Activated CD8-positive, alpha-beta memory T cell treated with anti-CD3 and anti-CD28 coated beads, Interleukin-2, amount 10 ng/mL, durations not matched to agents 7 days and 5 days (primary cell): ENCODE measurements at regions not wholly inside any gene's neighbourhood (a gene's known extent, or its start where the extent isn't known, plus 50 kb on each side); places are given as distances from the start of the nearest gene placed in this dataset.

Source experiments
- ATAC-seq: fragments of 150-1000 bp; cut with Tn5 transposase; one replicate; pipeline ENCODE4 v1.10.0; 2021; ENCODE audit warnings: moderate library complexity
- CTCF ChIA-PET: fragments of 350-600 bp; sonication (Branson Sonifier 250); formaldehyde crosslinking; loops from one replicate; lab custom pipeline; 2021; ENCODE audit warnings: antibody characterized with exemption; lab: Charles Lee
- DNase-seq: peaks from one replicate; pipeline ENCODE4 v3.0.0-alpha.2; 2020
- H3K27ac Mint-ChIP-seq: one replicate; pipeline ENCODE4 v1.8.0; 2021; ENCODE audit warnings: mild to moderate bottlenecking, mixed read lengths
- H3K27me3 Mint-ChIP-seq: one replicate; pipeline ENCODE4 v1.8.0; 2021; ENCODE audit warnings: mixed read lengths
- H3K36me3 Mint-ChIP-seq: one replicate; pipeline ENCODE4 v1.8.0; 2021; ENCODE audit warnings: mild to moderate bottlenecking, mixed read lengths
- H3K4me1 Mint-ChIP-seq: one replicate; pipeline ENCODE4 v1.8.0; 2021; ENCODE audit warnings: mixed read lengths
- H3K4me3 Mint-ChIP-seq: one replicate; pipeline ENCODE4 v1.8.0; 2021; ENCODE audit warnings: mild to moderate bottlenecking, moderate library complexity, mixed read lengths
- H3K9me3 Mint-ChIP-seq: one replicate; pipeline ENCODE4 v1.8.0; 2022; ENCODE audit warnings: low read depth, mixed read lengths

GRCh38 chr16:72313903-72314302, 141.9 kb upstream of the PMFBP1 start:
- Mint-ChIP-seq H3K27me3 (peaks cover 4% of the 10 kb centered on the region), H3K36me3 (peaks cover 2% of the 10 kb centered on the region), H3K27ac (no peak overlapping the region), H3K4me1 (peaks cover 9% of the 10 kb centered on the region), H3K4me3 (no peak overlapping the region), H3K9me3 (peaks cover 4% of the 10 kb centered on the region)
- DNase-seq = no peak
- no peak for ATAC-seq
- CTCF ChIA-PET = no interaction called here

GRCh38 chr16:72312828-72313227, 140.9 kb upstream of the PMFBP1 start:
- Mint-ChIP-seq H3K4me3 (no peak overlapping the region), H3K27ac (no peak overlapping the region), H3K4me1 (peaks cover 9% of the 10 kb centered on the region), H3K9me3 (peaks cover 5% of the 10 kb centered on the region), H3K36me3 (no peaks in the 10 kb centered on the region), H3K27me3 (peaks cover 4% of the 10 kb centered on the region)
- CTCF ChIA-PET = no interaction called here
- ATAC-seq (no peak), DNase-seq (no peak)

- Mint-ChIP-seq H3K27ac (no peak overlapping the region), H3K4me1 (peaks cover 6% of the 10 kb centered on the region), H3K36me3 (no peaks in the 10 kb centered on the region), H3K9me3 (peaks cover 1% of the 10 kb centered on the region), H3K4me3 (no peak overlapping the region), H3K27me3 (peaks cover 4% of the 10 kb centered on the region)
- CTCF ChIA-PET = no interaction called here
- no peak for DNase-seq
- no peak for ATAC-seq
These were observed 139.5 kb upstream of the PMFBP1 start for GRCh38 chr16:72311426-72311825.

- CTCF ChIA-PET = no interaction called here
- H3K9me3 Mint-ChIP-seq = peaks cover 1% of the 10 kb centered on the region
- DNase-seq = no peak
- ATAC-seq = no peak
- no peak overlapping the region for H3K27ac Mint-ChIP-seq
- no peak overlapping the region for H3K4me3 Mint-ChIP-seq
- no peaks in the 10 kb centered on the region for H3K4me1 Mint-ChIP-seq
- no peaks in the 10 kb centered on the region for H3K36me3 Mint-ChIP-seq
- H3K27me3 Mint-ChIP-seq = no peaks in the 10 kb centered on the region
These were observed 137.0 kb upstream of the PMFBP1 start for GRCh38 chr16:72309001-72309400.

GRCh38 chr16:72308396-72308795, 136.4 kb upstream of the PMFBP1 start:
- DNase-seq (no peak), ATAC-seq (no peak)
- peaks cover 1% of the 10 kb centered on the region for H3K9me3 Mint-ChIP-seq
- H3K36me3 Mint-ChIP-seq = no peaks in the 10 kb centered on the region
- no peak overlapping the region for H3K27ac Mint-ChIP-seq
- no peaks in the 10 kb centered on the region for H3K4me1 Mint-ChIP-seq
- H3K4me3 Mint-ChIP-seq = no peak overlapping the region
- no peaks in the 10 kb centered on the region for H3K27me3 Mint-ChIP-seq
- CTCF ChIA-PET = no interaction called here

- H3K4me1 Mint-ChIP-seq = no peaks in the 10 kb centered on the region
- no peak for ATAC-seq
- DNase-seq = no peak
- no peaks in the 10 kb centered on the region for H3K9me3 Mint-ChIP-seq
- no peak overlapping the region for H3K27ac Mint-ChIP-seq
- H3K36me3 Mint-ChIP-seq = no peaks in the 10 kb centered on the region
- CTCF ChIA-PET = no interaction called here
- no peaks in the 10 kb centered on the region for H3K27me3 Mint-ChIP-seq
- no peak overlapping the region for H3K4me3 Mint-ChIP-seq
These were observed 130.4 kb upstream of the PMFBP1 start for GRCh38 chr16:72302332-72302731.

GRCh38 chr16:72301523-72302236, 129.7 kb upstream of the PMFBP1 start:
- Mint-ChIP-seq H3K4me3 (no peak overlapping the region), H3K36me3 (no peaks in the 10 kb centered on the region), H3K27ac (no peak overlapping the region), H3K27me3 (no peaks in the 10 kb centered on the region), H3K9me3 (no peaks in the 10 kb centered on the region), H3K4me1 (no peaks in the 10 kb centered on the region)
- CTCF ChIA-PET = no interaction called here
- ATAC-seq (no peak), DNase-seq (no peak)

GRCh38 chr16:72300892-72301291, 128.9 kb upstream of the PMFBP1 start:
- Mint-ChIP-seq H3K4me1 (no peaks in the 10 kb centered on the region), H3K4me3 (no peak overlapping the region), H3K27me3 (no peaks in the 10 kb centered on the region), H3K27ac (no peak overlapping the region), H3K36me3 (no peaks in the 10 kb centered on the region), H3K9me3 (no peaks in the 10 kb centered on the region)
- CTCF ChIA-PET = no interaction called here
- ATAC-seq (no peak), DNase-seq (no peak)

GRCh38 chr16:72299684-72300243, 127.8 kb upstream of the PMFBP1 start:
- CTCF ChIA-PET = no interaction called here
- no peaks in the 10 kb centered on the region for H3K27me3 Mint-ChIP-seq
- DNase-seq = no peak

GRCh38 chr16:72298961-72299360, 127.0 kb upstream of the PMFBP1 start:
- CTCF ChIA-PET = no interaction called here
- no peak overlapping the region for H3K4me3 Mint-ChIP-seq

More at GRCh38 chr16:72299684-72300243, 127.8 kb upstream of the PMFBP1 start:
- no peak for ATAC-seq
- H3K9me3 Mint-ChIP-seq = no peaks in the 10 kb centered on the region
- no peak overlapping the region for H3K4me3 Mint-ChIP-seq
- H3K36me3 Mint-ChIP-seq = no peaks in the 10 kb centered on the region
- no peak overlapping the region for H3K27ac Mint-ChIP-seq
- no peaks in the 10 kb centered on the region for H3K4me1 Mint-ChIP-seq

GRCh38 chr16:72295914-72296313, 124.0 kb upstream of the PMFBP1 start:
- DNase-seq = no peak
- Mint-ChIP-seq H3K27me3 (peaks cover 2% of the 10 kb centered on the region), H3K36me3 (no peaks in the 10 kb centered on the region), H3K27ac (no peak overlapping the region), H3K9me3 (no peaks in the 10 kb centered on the region), H3K4me1 (no peaks in the 10 kb centered on the region), H3K4me3 (no peak overlapping the region)
- no peak for ATAC-seq
- CTCF ChIA-PET = interaction anchor here (0.5 kb wide), 1 partner anchor 884 kb away, joined by 4 read pairs; no protein-coding TSS in a partner anchor

More at GRCh38 chr16:72298961-72299360, 127.0 kb upstream of the PMFBP1 start:
- Mint-ChIP-seq H3K27me3 (peaks cover 2% of the 10 kb centered on the region), H3K4me1 (no peaks in the 10 kb centered on the region), H3K36me3 (no peaks in the 10 kb centered on the region), H3K27ac (no peak overlapping the region), H3K9me3 (no peaks in the 10 kb centered on the region)
- DNase-seq (no peak), ATAC-seq (no peak)

- no peak for DNase-seq
- no peak overlapping the region for H3K4me3 Mint-ChIP-seq
- no peaks in the 10 kb centered on the region for H3K4me1 Mint-ChIP-seq
- H3K36me3 Mint-ChIP-seq = no peaks in the 10 kb centered on the region
- H3K27me3 Mint-ChIP-seq = peaks cover 2% of the 10 kb centered on the region
- H3K27ac Mint-ChIP-seq = no peak overlapping the region
- CTCF ChIA-PET = no interaction called here
- ATAC-seq = no peak
- H3K9me3 Mint-ChIP-seq = no peaks in the 10 kb centered on the region
These were observed 119.6 kb upstream of the PMFBP1 start for GRCh38 chr16:72291531-72291981.

- Mint-ChIP-seq H3K36me3 (no peaks in the 10 kb centered on the region), H3K9me3 (no peaks in the 10 kb centered on the region), H3K27ac (no peak overlapping the region), H3K4me1 (no peaks in the 10 kb centered on the region), H3K27me3 (peaks cover 2% of the 10 kb centered on the region), H3K4me3 (no peak overlapping the region)
- no peak for ATAC-seq
- CTCF ChIA-PET = no interaction called here
- DNase-seq = no peak
These were observed 119.2 kb upstream of the PMFBP1 start for GRCh38 chr16:72291121-72291520.

- H3K4me3 Mint-ChIP-seq = no peak overlapping the region
- H3K36me3 Mint-ChIP-seq = no peaks in the 10 kb centered on the region
- no peak for DNase-seq
- ATAC-seq = no peak
- CTCF ChIA-PET = no interaction called here
- no peaks in the 10 kb centered on the region for H3K9me3 Mint-ChIP-seq
- H3K27ac Mint-ChIP-seq = no peak overlapping the region
- no peaks in the 10 kb centered on the region for H3K27me3 Mint-ChIP-seq
- H3K4me1 Mint-ChIP-seq = no peaks in the 10 kb centered on the region
These were observed 115.7 kb upstream of the PMFBP1 start for GRCh38 chr16:72287649-72288048.
